ENCODE measurements at regions not wholly inside any gene's neighbourhood (a gene's known extent, or its start where the extent isn't known, plus 50 kb on each side); places are given as distances from the start of the nearest gene placed in this dataset.

DNA sequence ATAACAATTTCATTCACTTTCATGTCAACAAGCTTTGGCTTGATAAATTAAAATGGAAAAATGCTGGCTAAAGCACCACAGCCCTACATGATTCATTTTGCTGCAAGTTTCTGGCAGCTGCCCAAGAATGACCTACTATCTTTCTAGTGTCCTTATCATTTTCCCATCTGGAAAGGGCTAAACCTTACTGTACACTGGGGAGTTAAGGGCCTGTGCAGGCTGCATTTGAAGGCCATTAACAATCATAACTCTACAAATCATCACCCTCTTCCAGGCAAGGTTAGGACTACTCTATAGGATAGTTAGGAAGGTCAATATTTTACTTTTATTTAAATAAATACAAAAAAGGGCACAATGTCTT, 579.7 kb upstream of the ZNF608 start:
- DNase-seq (ENCODE audit: low spot score), result peak; percentile 45

DNA sequence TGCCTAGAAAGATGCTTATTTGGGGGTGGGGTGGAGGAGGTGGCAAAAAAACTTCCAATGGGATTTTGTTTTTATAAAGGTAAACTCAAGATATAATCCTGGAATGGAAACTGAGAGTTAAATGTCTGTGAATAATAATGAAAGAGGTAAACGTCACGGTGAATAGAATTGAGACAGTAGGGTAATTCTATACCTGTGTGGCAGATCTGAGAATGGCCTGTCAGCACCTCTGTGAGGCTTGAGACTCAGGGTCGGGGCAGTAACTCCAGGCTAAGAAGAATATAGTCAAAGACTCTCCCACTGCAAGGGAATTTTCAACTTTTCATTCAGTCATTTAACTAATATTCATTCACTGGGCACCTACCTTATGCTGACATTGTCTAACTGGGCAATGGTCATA, 581.2 kb upstream of the ZNF608 start:
- DNase-seq (ENCODE audit: low spot score), result no peak

DNA sequence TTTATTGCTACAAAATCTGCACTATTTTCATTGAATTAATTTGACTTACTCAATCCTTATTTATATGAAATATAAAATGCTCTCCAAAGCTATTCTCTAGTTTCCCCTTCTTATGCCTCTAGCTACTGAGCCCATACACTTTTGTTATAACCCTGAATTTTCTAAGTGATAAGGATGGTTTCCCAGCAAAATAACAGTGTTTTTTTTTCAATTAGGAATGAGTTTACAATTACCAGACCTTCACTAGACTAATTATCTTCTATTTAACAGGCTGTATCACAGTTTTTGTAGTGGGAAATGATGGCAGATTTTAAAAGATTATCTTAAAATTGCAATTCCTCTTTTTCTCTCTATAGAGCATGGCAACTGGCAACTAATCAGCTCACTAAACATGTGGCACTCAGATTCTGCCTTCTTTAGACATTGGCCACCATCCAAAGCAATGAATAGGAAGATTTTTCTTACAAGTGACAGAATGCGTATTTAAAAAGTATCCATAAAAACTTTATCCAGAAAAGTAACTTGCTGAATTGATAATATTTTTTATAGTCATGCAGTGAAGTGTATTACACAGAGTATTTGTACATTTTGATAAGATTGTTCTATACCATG, 585.7 kb upstream of the ZNF608 start:
- DNase-seq (ENCODE audit: low spot score), result no peak

- DNase-seq (ENCODE audit: low spot score), result no peak
Observed at GRCh38 chr5:125333416-125333815, 587.0 kb upstream of the ZNF608 start.

- no peak for DNase-seq (ENCODE audit: low spot score)
Observed at GRCh38 chr5:125336401-125336800, 590.0 kb upstream of the ZNF608 start.

GRCh38 chr5:125337294-125337693, 590.9 kb upstream of the ZNF608 start:
- no peak for DNase-seq (ENCODE audit: low spot score)

- DNase-seq (ENCODE audit: low spot score), result no peak
Observed at GRCh38 chr5:125338440-125339174, 592.2 kb upstream of the ZNF608 start.

- no peak for DNase-seq (ENCODE audit: low spot score)
Observed at GRCh38 chr5:125341436-125341835, 595.0 kb upstream of the ZNF608 start.

DNA sequence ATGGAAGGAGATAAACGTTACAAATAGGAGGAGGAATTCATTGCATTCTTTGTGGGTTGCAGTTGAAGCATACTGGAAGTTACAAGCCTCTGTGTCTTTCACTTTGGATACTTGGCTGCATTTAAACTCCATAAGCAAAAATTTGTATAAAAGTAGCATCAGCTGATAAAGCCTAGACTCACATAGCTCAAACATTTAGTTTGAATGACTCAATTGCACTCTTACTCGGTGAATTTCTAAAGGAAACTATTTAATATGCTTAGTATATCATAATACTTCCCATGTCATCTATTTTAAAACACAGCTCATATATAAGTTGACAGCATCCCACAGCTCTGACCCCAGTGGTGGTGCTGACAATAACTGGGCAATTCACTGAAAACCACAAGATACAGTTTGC, 596.6 kb upstream of the ZNF608 start:
- no peak for DNase-seq (ENCODE audit: low spot score)

GRCh38 chr5:125346316-125346715, 599.9 kb upstream of the ZNF608 start:
- DNase-seq (ENCODE audit: low spot score), result no peak

DNA sequence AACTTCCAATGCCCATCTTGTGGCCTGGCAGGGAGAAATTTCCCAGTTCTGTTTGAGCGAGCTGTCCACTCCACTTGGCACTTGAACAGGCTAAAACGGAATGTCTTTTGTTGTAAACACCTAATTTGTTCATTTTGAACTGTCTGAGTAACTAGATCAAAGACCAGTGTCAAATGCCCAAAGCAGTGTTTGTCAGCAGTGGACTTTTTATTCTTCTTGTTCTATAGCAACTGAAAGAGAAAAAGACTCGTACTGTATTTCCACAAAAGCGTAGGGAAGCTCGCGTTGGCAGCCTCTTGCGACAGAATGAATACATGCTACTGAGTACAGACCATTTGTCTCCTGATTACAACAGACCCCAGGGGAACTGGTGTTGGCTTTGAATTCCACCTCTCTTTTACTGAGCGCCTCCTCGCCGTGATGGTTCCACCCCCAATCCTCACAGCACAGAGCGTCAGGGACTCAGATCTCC, 601.8 kb upstream of the ZNF608 start:
- DNase-seq (ENCODE audit: low spot score), result no peak

- no peak for DNase-seq (ENCODE audit: low spot score)
Observed at GRCh38 chr5:125348936-125349831, 602.7 kb upstream of the ZNF608 start.

DNA sequence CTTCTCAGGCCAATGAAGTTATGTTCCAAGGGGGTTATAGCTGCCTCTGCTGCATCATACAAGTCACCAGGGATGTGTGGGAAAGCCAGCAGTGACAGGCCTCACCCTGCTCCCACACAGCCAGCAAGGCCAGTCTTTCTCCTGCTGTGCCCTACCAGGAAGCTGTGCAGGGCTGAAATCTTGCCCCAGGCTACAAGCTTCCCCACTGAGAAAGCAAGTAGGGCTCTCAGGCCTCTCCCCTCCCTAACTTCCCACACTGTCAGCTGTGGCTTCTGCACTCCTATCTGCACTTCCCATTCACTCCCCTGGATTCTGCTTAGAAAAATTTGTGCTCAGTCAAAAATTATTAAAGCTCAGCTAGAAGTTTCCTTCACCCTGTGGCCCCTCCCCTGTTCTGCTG, 611.2 kb upstream of the ZNF608 start:
- peak; percentile 45 for DNase-seq (ENCODE audit: low spot score)

DNA sequence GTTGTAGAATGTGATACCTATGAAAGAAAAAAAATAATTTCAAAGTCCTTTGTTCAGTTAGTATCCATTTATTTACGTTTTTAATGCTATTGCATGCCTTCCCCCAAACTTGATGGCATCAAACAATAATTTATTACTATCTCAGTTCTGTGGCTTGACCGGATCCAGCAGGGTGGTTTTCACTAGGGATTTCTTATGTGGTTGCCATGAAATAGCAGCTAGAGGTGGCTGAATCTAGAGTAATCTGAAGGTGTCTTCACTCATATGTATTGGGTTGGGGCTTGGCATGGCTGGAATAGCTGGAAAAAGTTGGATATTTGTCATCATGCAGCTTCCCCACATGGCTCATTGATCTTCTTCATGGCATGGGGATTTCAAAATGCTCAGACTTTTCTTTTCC, 619.3 kb upstream of the ZNF608 start:
- DNase-seq (ENCODE audit: low spot score), result no peak

GRCh38 chr5:125367702-125368101, 621.3 kb upstream of the ZNF608 start:
- DNase-seq (ENCODE audit: low spot score), result no peak

- no peak for DNase-seq (ENCODE audit: low spot score)
Observed at GRCh38 chr5:125370461-125371205, 624.2 kb upstream of the ZNF608 start.

- no peak for DNase-seq (ENCODE audit: low spot score)
Observed at GRCh38 chr5:125372694-125373631, 626.5 kb upstream of the ZNF608 start.

DNA sequence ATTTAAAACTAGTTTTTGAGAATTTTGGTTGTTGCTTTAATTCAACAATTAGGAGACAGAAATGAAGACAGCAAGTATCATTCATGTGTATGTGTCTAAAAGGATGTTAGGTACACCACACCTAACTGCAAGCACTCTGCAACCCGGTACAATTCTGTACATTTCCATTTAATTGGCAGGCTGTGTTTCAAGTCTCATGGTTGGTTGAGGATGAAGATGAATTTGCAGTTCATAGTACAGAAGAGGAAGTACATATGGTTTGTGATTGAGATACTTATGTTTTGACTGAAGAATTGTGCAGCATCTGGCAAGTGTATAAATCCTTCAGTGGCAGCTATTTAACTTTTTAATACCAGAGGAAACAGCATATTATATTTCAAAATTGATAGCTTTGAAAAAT, 628.7 kb upstream of the ZNF608 start:
- DNase-seq (ENCODE audit: low spot score), result no peak

DNA sequence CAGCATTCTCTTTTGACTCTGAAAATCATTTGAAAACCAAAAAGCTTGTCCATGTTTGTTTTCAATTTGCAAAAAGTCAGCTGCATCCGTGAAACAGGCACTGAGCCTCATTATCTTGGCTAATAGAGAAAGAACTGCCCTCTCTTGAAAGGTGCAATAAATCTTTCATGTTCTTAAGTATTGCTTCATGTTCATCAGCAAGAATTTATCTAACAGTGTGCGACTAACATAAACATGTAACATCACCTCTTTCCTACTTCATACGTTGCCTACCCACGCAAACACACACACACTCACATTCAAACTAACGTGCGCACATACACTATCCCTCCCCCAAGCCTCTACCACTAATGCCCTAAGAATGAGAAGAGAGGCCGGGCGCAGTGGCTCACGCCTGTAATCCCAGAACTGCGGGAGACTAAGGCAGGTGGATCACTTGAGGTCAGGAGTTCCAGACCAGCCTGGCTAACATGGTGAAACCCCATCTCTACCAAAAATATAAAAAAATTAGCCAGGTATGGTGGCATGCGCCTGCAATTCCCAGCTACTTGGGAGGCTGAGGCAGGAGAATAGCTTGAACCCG, 629.7 kb upstream of the ZNF608 start:
- DNase-seq (ENCODE audit: low spot score), result no peak

DNA sequence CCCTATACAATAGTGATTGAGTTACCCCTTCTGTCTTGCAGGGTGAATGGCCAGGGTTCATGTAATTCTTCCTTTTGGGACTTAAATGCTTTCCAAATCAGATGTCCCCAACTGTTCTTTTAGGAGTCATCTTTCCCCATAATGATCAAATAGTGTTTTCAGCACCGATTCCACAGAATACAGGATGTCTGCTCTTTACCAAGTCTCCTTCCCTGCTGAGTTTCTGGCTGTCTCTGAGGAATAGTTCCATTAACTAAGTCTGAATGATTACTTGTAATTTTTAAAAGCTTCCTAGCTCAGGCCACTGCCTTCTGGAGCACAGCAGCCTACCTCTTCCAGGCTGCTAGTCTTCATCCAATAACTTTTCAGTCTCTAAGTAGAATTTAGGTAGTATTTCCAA, 630.7 kb upstream of the ZNF608 start:
- DNase-seq (ENCODE audit: low spot score), result no peak
